CD4-positive, alpha-beta T cell (primary cell): ENCODE measurements at regions not wholly inside any gene's neighbourhood (a gene's known extent, or its start where the extent isn't known, plus 50 kb on each side); places are given as distances from the start of the nearest gene placed in this dataset.

Source experiments
- ATAC-seq: fragments of 200-7000 bp; cut with Tn5 transposase; one replicate; pipeline ENCODE4 v1.10.0; 2022; ENCODE audit warnings: mild to moderate bottlenecking; ENCODE audit not compliant: poor library complexity
- CTCF ChIA-PET: fragments of 350-600 bp; sonication (Branson Sonifier 250); formaldehyde crosslinking; loops from one replicate; lab custom pipeline; 2021; ENCODE audit warnings: antibody characterized with exemption, inconsistent platforms; lab: Charles Lee
- POLR2A ChIA-PET: fragments of 350-600 bp; sonication (Branson Sonifier 250); formaldehyde crosslinking; loops from one replicate; lab custom pipeline; 2021; ENCODE audit warnings: antibody characterized with exemption, inconsistent platforms; lab: Charles Lee
- DNase-seq, 14 experiments: peaks; one replicate each; pipeline ENCODE4 v3.0.0-alpha.2; 2013 to 2020; ENCODE audit warnings: mixed read lengths in 2 of 14
- H3K27ac ChIP-seq, 2 donors: one replicate each; pipeline versions ENCODE4 v1.5.1 to v1.7.0; 2013; ENCODE audit warnings: low read length in 2 of 2, low read depth in 1 of 2, mild to moderate bottlenecking in 1 of 2
- H3K27me3 ChIP-seq, 2 experiments: 1 replicate in 1 of 2; 2 replicates in 1 of 2; pipeline versions ENCODE4 v1.6.1 to v1.7.0; 2013; ENCODE audit warnings: low read length in 2 of 2, control low read depth in 1 of 2, mild to moderate bottlenecking in 1 of 2, moderate library complexity in 1 of 2; ENCODE audit not compliant: insufficient read depth in 2 of 2, control insufficient read depth in 1 of 2
- H3K36me3 ChIP-seq: one replicate; pipeline ENCODE4 v1.6.1; 2013; ENCODE audit warnings: low read length, control low read depth; ENCODE audit not compliant: insufficient read depth
- H3K4me1 ChIP-seq: one replicate; pipeline ENCODE4 v1.6.1; 2013; ENCODE audit warnings: low read length, control low read depth; ENCODE audit not compliant: insufficient read depth
- H3K4me3 ChIP-seq: one replicate; pipeline ENCODE4 v1.5.1; 2013; ENCODE audit warnings: mild to moderate bottlenecking, low read length, moderate library complexity
- H3K9me3 ChIP-seq, 2 experiments: 1 replicate in 1 of 2; 2 replicates in 1 of 2; pipeline versions ENCODE4 v1.6.1 to v1.7.0; 2013; ENCODE audit warnings: low read length in 2 of 2, mild to moderate bottlenecking in 2 of 2, control low read depth in 1 of 2, moderate library complexity in 1 of 2; ENCODE audit not compliant: control insufficient read depth in 1 of 2, insufficient read depth in 1 of 2
- H3K27ac Mint-ChIP-seq: one replicate; pipeline ENCODE4 v1.8.0; 2020; ENCODE audit warnings: mixed read lengths
- H3K27me3 Mint-ChIP-seq: one replicate; pipeline ENCODE4 v1.8.0; 2021; ENCODE audit warnings: mixed read lengths
- H3K36me3 Mint-ChIP-seq: one replicate; pipeline ENCODE4 v1.8.0; 2021; ENCODE audit warnings: low read depth, mixed read lengths
- H3K4me1 Mint-ChIP-seq: one replicate; pipeline ENCODE4 v1.8.0; 2021; ENCODE audit warnings: low read depth, mixed read lengths
- H3K4me3 Mint-ChIP-seq: one replicate; pipeline ENCODE4 v1.8.0; 2020; ENCODE audit warnings: mild to moderate bottlenecking, mixed read lengths
- H3K9me3 Mint-ChIP-seq: one replicate; pipeline ENCODE4 v1.8.0; 2020; ENCODE audit warnings: mixed read lengths
- intact Hi-C, 2 experiments: fragments of 100-400 bp; cut with DNase I in 1 of 2; cut with micrococcal nuclease in 1 of 2; formaldehyde crosslinking; loops; one replicate each; pipeline versions ENCODE4 v1.15.1 to v1.9.0; 2023 to 2025; cut with DNase I, micrococcal nuclease
- TF ChIP-seq, protein P1 (sequence below): fragments of 200-600 bp; IDR thresholded peaks from one replicate; pipeline ENCODE4 v1.8.0; 2022; ENCODE audit warnings: antibody characterized with exemption, mild to moderate bottlenecking

- H3K36me3 Mint-ChIP-seq, result no peaks in the 10 kb centered on the region
- no peak overlapping the region for H3K27ac ChIP-seq
- POLR2A ChIA-PET, result no interaction called here
- intact Hi-C loops, result loop anchor here in 1 of 2 experiments (10.0 kb wide), 1 partner anchor 533 kb away; no protein-coding TSS in a partner anchor
- TF ChIP-seq, protein P1, sequence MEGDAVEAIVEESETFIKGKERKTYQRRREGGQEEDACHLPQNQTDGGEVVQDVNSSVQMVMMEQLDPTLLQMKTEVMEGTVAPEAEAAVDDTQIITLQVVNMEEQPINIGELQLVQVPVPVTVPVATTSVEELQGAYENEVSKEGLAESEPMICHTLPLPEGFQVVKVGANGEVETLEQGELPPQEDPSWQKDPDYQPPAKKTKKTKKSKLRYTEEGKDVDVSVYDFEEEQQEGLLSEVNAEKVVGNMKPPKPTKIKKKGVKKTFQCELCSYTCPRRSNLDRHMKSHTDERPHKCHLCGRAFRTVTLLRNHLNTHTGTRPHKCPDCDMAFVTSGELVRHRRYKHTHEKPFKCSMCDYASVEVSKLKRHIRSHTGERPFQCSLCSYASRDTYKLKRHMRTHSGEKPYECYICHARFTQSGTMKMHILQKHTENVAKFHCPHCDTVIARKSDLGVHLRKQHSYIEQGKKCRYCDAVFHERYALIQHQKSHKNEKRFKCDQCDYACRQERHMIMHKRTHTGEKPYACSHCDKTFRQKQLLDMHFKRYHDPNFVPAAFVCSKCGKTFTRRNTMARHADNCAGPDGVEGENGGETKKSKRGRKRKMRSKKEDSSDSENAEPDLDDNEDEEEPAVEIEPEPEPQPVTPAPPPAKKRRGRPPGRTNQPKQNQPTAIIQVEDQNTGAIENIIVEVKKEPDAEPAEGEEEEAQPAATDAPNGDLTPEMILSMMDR, result peak; percentile 65
- H3K27me3 ChIP-seq, result no peaks in the 10 kb centered on the region
- peaks cover 9% of the 10 kb centered on the region for H3K4me1 Mint-ChIP-seq
- ATAC-seq, result no peak
- DNase-seq, result peak; percentile 19 to 74 (median 38)
- H3K4me3 ChIP-seq, result no peak overlapping the region
- H3K27ac Mint-ChIP-seq, result no peak overlapping the region
- H3K9me3 Mint-ChIP-seq, result no peaks in the 10 kb centered on the region
- no peak overlapping the region for H3K4me3 Mint-ChIP-seq
- no peaks in the 10 kb centered on the region for H3K27me3 Mint-ChIP-seq
- CTCF ChIA-PET, result interaction anchor here (1.2 kb wide), 1 partner anchor 289 kb away, joined by 3 read pairs; no protein-coding TSS in a partner anchor
- peaks cover 31% of the 10 kb centered on the region for H3K4me1 ChIP-seq
- no peaks in the 10 kb centered on the region for H3K9me3 ChIP-seq
- no peaks in the 10 kb centered on the region for H3K36me3 ChIP-seq
Observed at GRCh38 chr15:31197497-31198414, 96.2 kb upstream of the TRPM1 start.

DNA sequence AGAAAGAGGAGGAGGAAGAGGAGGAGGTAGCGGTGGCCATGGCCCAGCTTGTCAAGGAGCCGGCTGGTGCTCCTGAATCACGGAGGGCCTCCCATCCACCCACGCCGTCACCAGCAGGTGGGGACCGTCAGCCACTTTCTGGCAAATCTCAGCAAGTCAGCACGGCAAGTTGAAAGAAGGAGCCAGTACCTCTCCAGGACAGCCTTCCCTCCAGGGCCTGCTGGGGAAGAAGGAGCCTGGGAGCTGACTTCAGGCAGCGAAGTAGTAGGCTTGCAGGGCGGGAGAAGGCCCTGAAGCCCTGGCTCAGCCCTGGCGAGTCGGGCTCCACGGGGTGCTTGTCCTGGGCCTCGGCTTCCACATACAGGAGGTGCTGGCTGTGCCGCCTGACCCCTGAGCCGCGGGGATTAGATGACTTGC lies 99.2 kb upstream of the TRPM1 start:
- Histone ChIP-seq H3K27me3 (no peaks in the 10 kb centered on the region), H3K4me1 (peaks cover 41% of the 10 kb centered on the region), H3K4me3 (no peak overlapping the region), H3K27ac (no peak overlapping the region), H3K9me3 (no peaks in the 10 kb centered on the region), H3K36me3 (no peaks in the 10 kb centered on the region)
- H3K36me3 Mint-ChIP-seq, result no peaks in the 10 kb centered on the region
- TF ChIP-seq, protein P1, result peak; percentile 57
- no peaks in the 10 kb centered on the region for H3K27me3 Mint-ChIP-seq
- DNase-seq (peak; percentile 65 to 85 (median 73)), ATAC-seq (peak; percentile 84)
- peaks cover 22% of the 10 kb centered on the region for H3K4me1 Mint-ChIP-seq
- intact Hi-C loops, result loop anchor here (1.0 to 5.0 kb wide), 5 partner anchors 192 to 288 kb away; no protein-coding TSS in a partner anchor
- ChIA-PET POLR2A (interaction anchor here (0.8 to 2.5 kb wide), 7 partner anchors 66 to 289 kb away, joined by 3 to 10 read pairs (median 3); partner anchors contain the start of gene KLF13), CTCF (interaction anchor here (0.7 to 1.6 kb wide), 6 partner anchors 15 to 290 kb away, joined by 3 to 6 read pairs (median 4); no protein-coding TSS in a partner anchor)
- no peaks in the 10 kb centered on the region for H3K9me3 Mint-ChIP-seq
- H3K27ac Mint-ChIP-seq, result no peak overlapping the region
- no peak overlapping the region for H3K4me3 Mint-ChIP-seq

- Mint-ChIP-seq H3K4me3 (no peak overlapping the region), H3K4me1 (peaks cover 40% of the 10 kb centered on the region), H3K27ac (no peak overlapping the region), H3K36me3 (no peaks in the 10 kb centered on the region), H3K27me3 (no peaks in the 10 kb centered on the region), H3K9me3 (no peaks in the 10 kb centered on the region)
- intact Hi-C loops, result loop anchor here in 1 of 2 experiments (5.0 kb wide), 3 partner anchors 189 to 234 kb away; no protein-coding TSS in a partner anchor
- TF ChIP-seq, protein P1, result no peak
- ATAC-seq, result peak; percentile 35
- Histone ChIP-seq H3K27ac (no peak overlapping the region), H3K9me3 (no peaks in the 10 kb centered on the region), H3K27me3 (no peaks in the 10 kb centered on the region), H3K4me3 (no peak overlapping the region), H3K36me3 (no peaks in the 10 kb centered on the region), H3K4me1 (peaks cover 51% of the 10 kb centered on the region)
- peak in 11 of 14 experiments; percentile 13 to 62 (median 30) for DNase-seq
- ChIA-PET CTCF (no interaction called here), POLR2A (interaction anchor here (0.7 to 1.5 kb wide), 2 partner anchors 123 to 126 kb away, joined by 3 to 6 read pairs; partner anchors contain the start of gene KLF13)
Observed at GRCh38 chr15:31202953-31203352, 101.4 kb upstream of the TRPM1 start.
